ENCODE measurements at regions not wholly inside any gene's neighbourhood (a gene's known extent, or its start where the extent isn't known, plus 50 kb on each side); places are given as distances from the start of the nearest gene placed in this dataset.

GRCh38 chr15:85980946-85981345 is 98.7 kb upstream of the AGBL1 start:
- H3K27ac ChIP-seq (ENCODE audit: low read depth, low read length) = no peak overlapping the region
- no peak overlapping the region for H3K9ac ChIP-seq (ENCODE audit: low read depth, low read length)
- H3K4me1 ChIP-seq (ENCODE audit: insufficient read depth, low read length) = no peaks in the 10 kb centered on the region
- no peaks in the 10 kb centered on the region for H3K9me3 ChIP-seq (ENCODE audit: insufficient read depth, low read depth, low read length)
- no peaks in the 10 kb centered on the region for H3K36me3 ChIP-seq (ENCODE audit: insufficient read depth, low read length)
- 89% methylated on average over 5 of the region's 5 CpGs for WGBS
- no peak overlapping the region for H3K4me3 ChIP-seq (ENCODE audit: low read length)
- H3K27me3 ChIP-seq (ENCODE audit: insufficient read depth, low read length) = no peaks in the 10 kb centered on the region

GRCh38 chr15:85984241-85984640 is 95.4 kb upstream of the AGBL1 start:
- no peak overlapping the region for H3K9ac ChIP-seq (ENCODE audit: low read depth, low read length)
- H3K4me3 ChIP-seq (ENCODE audit: low read length) = no peak overlapping the region
- no peaks in the 10 kb centered on the region for H3K4me1 ChIP-seq (ENCODE audit: insufficient read depth, low read length)
- WGBS = 83% methylated on average over 4 of the region's 4 CpGs
- no peaks in the 10 kb centered on the region for H3K9me3 ChIP-seq (ENCODE audit: insufficient read depth, low read depth, low read length)
- no peaks in the 10 kb centered on the region for H3K36me3 ChIP-seq (ENCODE audit: insufficient read depth, low read length)
- no peaks in the 10 kb centered on the region for H3K27me3 ChIP-seq (ENCODE audit: insufficient read depth, low read length)
- H3K27ac ChIP-seq (ENCODE audit: low read depth, low read length) = no peak overlapping the region

GRCh38 chr15:85986116-85986515 is 93.6 kb upstream of the AGBL1 start:
- no peaks in the 10 kb centered on the region for H3K27me3 ChIP-seq (ENCODE audit: insufficient read depth, low read length)
- H3K4me3 ChIP-seq (ENCODE audit: low read length) = no peak overlapping the region
- 97% methylated on average over 4 of the region's 4 CpGs for WGBS
- H3K9ac ChIP-seq (ENCODE audit: low read depth, low read length) = no peak overlapping the region
- H3K36me3 ChIP-seq (ENCODE audit: insufficient read depth, low read length) = no peaks in the 10 kb centered on the region
- no peaks in the 10 kb centered on the region for H3K4me1 ChIP-seq (ENCODE audit: insufficient read depth, low read length)
- H3K9me3 ChIP-seq (ENCODE audit: insufficient read depth, low read depth, low read length) = no peaks in the 10 kb centered on the region
- H3K27ac ChIP-seq (ENCODE audit: low read depth, low read length) = no peak overlapping the region

- WGBS = 97% methylated on average over 3 of the region's 4 CpGs
- no peaks in the 10 kb centered on the region for H3K4me1 ChIP-seq (ENCODE audit: insufficient read depth, low read length)
- H3K36me3 ChIP-seq (ENCODE audit: insufficient read depth, low read length) = no peaks in the 10 kb centered on the region
Measured at GRCh38 chr15:85986741-85987140, 92.9 kb upstream of the AGBL1 start.

GRCh38 chr15:85988741-85989140 is 90.9 kb upstream of the AGBL1 start:
- no peaks in the 10 kb centered on the region for H3K9me3 ChIP-seq (ENCODE audit: insufficient read depth, low read depth, low read length)
- H3K27me3 ChIP-seq (ENCODE audit: insufficient read depth, low read length) = no peaks in the 10 kb centered on the region
- WGBS = 80% methylated on average over 5 of the region's 5 CpGs
- H3K4me1 ChIP-seq (ENCODE audit: insufficient read depth, low read length) = no peaks in the 10 kb centered on the region
- H3K9ac ChIP-seq (ENCODE audit: low read depth, low read length) = no peak overlapping the region
- H3K4me3 ChIP-seq (ENCODE audit: low read length) = no peak overlapping the region
- H3K27ac ChIP-seq (ENCODE audit: low read depth, low read length) = no peak overlapping the region
- H3K36me3 ChIP-seq (ENCODE audit: insufficient read depth, low read length) = no peaks in the 10 kb centered on the region

More at GRCh38 chr15:85986741-85987140, 92.9 kb upstream of the AGBL1 start:
- no peak overlapping the region for H3K9ac ChIP-seq (ENCODE audit: low read depth, low read length)
- no peaks in the 10 kb centered on the region for H3K27me3 ChIP-seq (ENCODE audit: insufficient read depth, low read length)
- H3K4me3 ChIP-seq (ENCODE audit: low read length) = no peak overlapping the region
- H3K27ac ChIP-seq (ENCODE audit: low read depth, low read length) = no peak overlapping the region
- H3K9me3 ChIP-seq (ENCODE audit: insufficient read depth, low read depth, low read length) = no peaks in the 10 kb centered on the region

GRCh38 chr15:85992224-85992623 is 87.4 kb upstream of the AGBL1 start:
- no CpG with 5 or more reads among the region's 3 CpGs for WGBS
- Histone ChIP-seq H3K9me3 (ENCODE audit: insufficient read depth, low read depth, low read length) (no peaks in the 10 kb centered on the region), H3K4me1 (ENCODE audit: insufficient read depth, low read length) (no peaks in the 10 kb centered on the region), H3K36me3 (ENCODE audit: insufficient read depth, low read length) (no peaks in the 10 kb centered on the region), H3K4me3 (ENCODE audit: low read length) (no peak overlapping the region), H3K27me3 (ENCODE audit: insufficient read depth, low read length) (no peaks in the 10 kb centered on the region), H3K9ac (ENCODE audit: low read depth, low read length) (no peak overlapping the region), H3K27ac (ENCODE audit: low read depth, low read length) (no peak overlapping the region)

GRCh38 chr15:85993116-85993515 is 86.6 kb upstream of the AGBL1 start:
- Histone ChIP-seq H3K27ac (ENCODE audit: low read depth, low read length) (no peak overlapping the region), H3K36me3 (ENCODE audit: insufficient read depth, low read length) (no peaks in the 10 kb centered on the region), H3K9ac (ENCODE audit: low read depth, low read length) (no peak overlapping the region), H3K4me1 (ENCODE audit: insufficient read depth, low read length) (no peaks in the 10 kb centered on the region), H3K27me3 (ENCODE audit: insufficient read depth, low read length) (no peaks in the 10 kb centered on the region), H3K4me3 (ENCODE audit: low read length) (no peak overlapping the region), H3K9me3 (ENCODE audit: insufficient read depth, low read depth, low read length) (no peaks in the 10 kb centered on the region)
- 96% methylated on average over 2 of the region's 2 CpGs for WGBS

- no peak overlapping the region for H3K9ac ChIP-seq (ENCODE audit: low read depth, low read length)
- no peaks in the 10 kb centered on the region for H3K4me1 ChIP-seq (ENCODE audit: insufficient read depth, low read length)
- no peaks in the 10 kb centered on the region for H3K9me3 ChIP-seq (ENCODE audit: insufficient read depth, low read depth, low read length)
- WGBS = 92% methylated on average over 3 of the region's 5 CpGs
- no peaks in the 10 kb centered on the region for H3K36me3 ChIP-seq (ENCODE audit: insufficient read depth, low read length)
- no peaks in the 10 kb centered on the region for H3K27me3 ChIP-seq (ENCODE audit: insufficient read depth, low read length)
- H3K4me3 ChIP-seq (ENCODE audit: low read length) = no peak overlapping the region
- no peak overlapping the region for H3K27ac ChIP-seq (ENCODE audit: low read depth, low read length)
Measured at GRCh38 chr15:85997618-85998017, 82.1 kb upstream of the AGBL1 start.

GRCh38 chr15:85999658-86000057 is 80.0 kb upstream of the AGBL1 start:
- Histone ChIP-seq H3K9me3 (ENCODE audit: insufficient read depth, low read depth, low read length) (no peaks in the 10 kb centered on the region), H3K9ac (ENCODE audit: low read depth, low read length) (no peak overlapping the region), H3K36me3 (ENCODE audit: insufficient read depth, low read length) (no peaks in the 10 kb centered on the region), H3K4me3 (ENCODE audit: low read length) (no peak overlapping the region), H3K27ac (ENCODE audit: low read depth, low read length) (no peak overlapping the region), H3K27me3 (ENCODE audit: insufficient read depth, low read length) (no peaks in the 10 kb centered on the region), H3K4me1 (ENCODE audit: insufficient read depth, low read length) (no peaks in the 10 kb centered on the region)

GRCh38 chr15:86001200-86001599 is 78.5 kb upstream of the AGBL1 start:
- H3K9ac ChIP-seq (ENCODE audit: low read depth, low read length) = no peak overlapping the region
- H3K4me1 ChIP-seq (ENCODE audit: insufficient read depth, low read length) = no peaks in the 10 kb centered on the region
- no peak overlapping the region for H3K27ac ChIP-seq (ENCODE audit: low read depth, low read length)
- H3K27me3 ChIP-seq (ENCODE audit: insufficient read depth, low read length) = no peaks in the 10 kb centered on the region
- no peaks in the 10 kb centered on the region for H3K9me3 ChIP-seq (ENCODE audit: insufficient read depth, low read depth, low read length)
- no peak overlapping the region for H3K4me3 ChIP-seq (ENCODE audit: low read length)
- H3K36me3 ChIP-seq (ENCODE audit: insufficient read depth, low read length) = no peaks in the 10 kb centered on the region
- 80% methylated on average over 4 of the region's 4 CpGs for WGBS

GRCh38 chr15:86002444-86002843 is 77.2 kb upstream of the AGBL1 start:
- Histone ChIP-seq H3K27ac (ENCODE audit: low read depth, low read length) (no peak overlapping the region), H3K4me3 (ENCODE audit: low read length) (no peak overlapping the region), H3K4me1 (ENCODE audit: insufficient read depth, low read length) (no peaks in the 10 kb centered on the region), H3K36me3 (ENCODE audit: insufficient read depth, low read length) (no peaks in the 10 kb centered on the region), H3K9me3 (ENCODE audit: insufficient read depth, low read depth, low read length) (no peaks in the 10 kb centered on the region), H3K9ac (ENCODE audit: low read depth, low read length) (no peak overlapping the region), H3K27me3 (ENCODE audit: insufficient read depth, low read length) (no peaks in the 10 kb centered on the region)

- H3K9me3 ChIP-seq (ENCODE audit: insufficient read depth, low read depth, low read length) = no peaks in the 10 kb centered on the region
- WGBS = 89% methylated on average over 4 of the region's 4 CpGs
- no peak overlapping the region for H3K9ac ChIP-seq (ENCODE audit: low read depth, low read length)
- H3K4me3 ChIP-seq (ENCODE audit: low read length) = no peak overlapping the region
- H3K27ac ChIP-seq (ENCODE audit: low read depth, low read length) = no peak overlapping the region
- no peaks in the 10 kb centered on the region for H3K27me3 ChIP-seq (ENCODE audit: insufficient read depth, low read length)
- no peaks in the 10 kb centered on the region for H3K36me3 ChIP-seq (ENCODE audit: insufficient read depth, low read length)
- no peaks in the 10 kb centered on the region for H3K4me1 ChIP-seq (ENCODE audit: insufficient read depth, low read length)
Measured at GRCh38 chr15:86004061-86004460, 75.6 kb upstream of the AGBL1 start.
